ENCODE measurements at regions not wholly inside any gene's neighbourhood (a gene's known extent, or its start where the extent isn't known, plus 50 kb on each side); places are given as distances from the start of the nearest gene placed in this dataset.

GRCh38 chr2:17306219-17306618 lies 212.0 kb downstream of the RAD51AP2 start:
- no peak for DNase-seq (ENCODE audit: low read depth)

GRCh38 chr2:17303521-17303920 lies 214.7 kb downstream of the RAD51AP2 start:
- peak; percentile 42 for DNase-seq (ENCODE audit: low read depth)

- peak; percentile 69 for DNase-seq (ENCODE audit: low read depth)
Observed at GRCh38 chr2:17303054-17303453, 215.2 kb downstream of the RAD51AP2 start.

DNA sequence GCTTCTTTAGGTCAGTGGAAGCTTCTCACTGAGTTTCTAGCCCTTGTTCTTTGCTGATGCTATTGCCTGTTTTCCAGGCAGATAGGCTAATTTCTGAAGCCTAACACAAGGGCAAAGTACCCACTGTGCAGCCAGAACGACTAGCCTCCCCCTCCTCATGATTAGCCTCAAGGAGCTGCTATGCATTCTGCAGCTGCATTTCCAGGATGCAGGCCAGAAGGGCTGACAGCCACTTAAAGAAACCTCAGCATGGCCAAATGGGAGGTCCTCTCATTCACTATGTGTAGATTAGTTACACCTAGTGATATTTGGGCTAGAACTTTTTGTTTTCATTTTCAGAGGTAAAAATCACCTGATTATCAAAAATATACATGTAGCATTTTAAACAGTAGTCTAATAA lies 216.0 kb downstream of the RAD51AP2 start:
- DNase-seq (ENCODE audit: low read depth): no peak

DNA sequence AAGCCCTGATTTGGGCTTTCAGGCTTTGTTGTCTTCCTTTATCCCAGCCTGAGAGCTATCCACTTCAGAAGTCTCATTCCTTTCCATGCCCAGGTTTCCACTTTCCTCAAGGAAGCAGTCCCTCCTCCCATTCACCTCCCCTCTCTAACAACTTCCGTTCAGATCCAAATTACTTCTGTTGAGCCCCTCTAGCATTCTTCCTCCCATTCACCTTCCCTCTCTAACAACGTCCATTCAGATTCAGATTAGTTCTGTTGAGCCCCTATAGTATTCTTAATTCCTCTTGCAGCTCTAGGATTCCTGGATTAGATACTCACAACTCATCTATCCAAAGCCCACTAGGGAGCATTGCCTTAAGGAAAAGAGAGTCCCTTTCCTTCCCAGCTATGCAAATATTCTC lies 216.8 kb downstream of the RAD51AP2 start:
- DNase-seq (ENCODE audit: low read depth): no peak

DNA sequence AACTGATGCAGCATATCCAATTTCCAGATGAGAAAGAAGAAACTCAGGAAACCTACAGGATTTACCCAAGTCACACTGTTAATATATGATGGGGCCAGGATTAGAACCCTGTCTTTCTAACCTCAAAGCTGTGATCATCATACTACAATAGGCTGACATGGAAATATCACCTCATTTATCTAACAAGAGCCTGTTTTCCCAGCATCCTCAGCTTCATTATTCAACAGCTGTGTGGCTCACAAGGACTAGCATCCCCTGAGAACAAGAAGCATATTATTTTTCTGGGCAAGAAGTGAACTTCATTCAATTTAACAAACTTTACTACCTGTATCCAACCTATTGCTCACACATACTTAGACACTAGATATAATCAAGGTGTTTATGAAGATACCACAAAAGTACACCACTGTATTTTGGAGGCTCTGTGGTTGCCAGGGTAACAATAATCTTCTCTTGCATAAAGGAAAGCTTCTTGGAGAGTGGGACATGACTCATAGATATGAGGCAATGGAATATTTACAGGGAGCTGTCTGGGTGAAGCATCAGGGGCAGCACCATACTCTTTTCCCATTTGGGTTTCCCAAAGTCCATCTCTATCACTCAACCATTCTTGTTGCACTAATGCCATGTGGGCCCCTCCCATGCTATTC lies 218.2 kb downstream of the RAD51AP2 start:
- DNase-seq (ENCODE audit: low read depth): peak; percentile 37

GRCh38 chr2:17298453-17298852 lies 219.8 kb downstream of the RAD51AP2 start:
- no peak for DNase-seq (ENCODE audit: low read depth)

DNA sequence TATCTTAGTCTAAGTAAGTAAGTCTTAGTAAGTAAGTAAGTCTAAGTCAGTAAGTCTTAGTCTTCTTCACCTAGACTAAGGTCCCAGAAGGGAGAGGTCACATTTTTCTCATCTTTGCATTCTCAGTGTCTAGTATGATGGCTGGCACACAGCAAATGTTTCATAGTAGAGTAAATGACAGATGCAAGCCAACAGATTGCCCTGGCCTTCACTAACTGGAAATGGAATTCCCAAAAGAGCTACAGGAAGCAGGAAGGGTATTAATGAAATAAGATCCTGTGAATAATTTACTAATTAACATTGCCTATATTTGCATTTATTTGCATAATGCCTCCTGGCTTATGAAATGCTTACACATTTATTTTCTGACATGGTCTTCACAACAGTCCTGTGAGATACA lies 221.6 kb downstream of the RAD51AP2 start:
- DNase-seq (ENCODE audit: low read depth): no peak

DNA sequence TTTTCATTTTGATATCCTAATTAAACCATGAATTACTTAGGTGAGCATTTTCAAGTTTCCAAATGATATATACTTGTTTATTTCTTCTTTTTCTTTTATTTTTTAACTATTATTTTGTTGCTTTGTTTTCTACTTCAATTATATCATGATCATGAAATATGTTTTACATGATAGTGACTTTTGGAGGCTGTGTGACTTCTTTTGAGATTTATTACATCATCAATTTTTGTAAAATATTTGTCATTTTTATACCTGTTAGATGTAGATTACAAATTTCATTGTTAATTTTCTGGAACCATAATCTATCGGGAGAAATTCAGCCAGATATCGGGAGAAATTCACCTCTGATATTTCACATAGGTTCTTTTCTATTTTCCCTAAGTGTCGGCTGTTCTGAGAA lies 228.6 kb downstream of the RAD51AP2 start:
- no peak for DNase-seq (ENCODE audit: low read depth)

DNA sequence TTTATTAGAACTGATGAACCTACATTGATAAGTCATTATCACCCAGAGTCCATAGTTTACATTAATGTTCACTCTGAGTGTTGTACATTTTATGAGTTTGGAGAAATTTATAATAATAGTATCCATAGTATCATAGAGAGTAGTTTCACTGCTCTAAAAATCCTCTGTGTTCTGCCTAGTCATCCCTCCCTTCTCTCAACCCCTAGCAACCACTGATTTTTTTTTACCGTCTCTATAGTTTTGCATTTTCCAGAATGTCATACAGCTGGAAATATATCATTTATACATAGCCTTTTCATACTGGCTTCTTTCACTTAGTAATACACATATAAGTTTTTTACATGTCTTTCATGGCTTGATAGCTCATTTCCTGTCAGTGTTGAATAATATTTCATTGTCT lies 231.1 kb downstream of the RAD51AP2 start:
- DNase-seq (ENCODE audit: low read depth): no peak

- DNase-seq (ENCODE audit: low read depth): no peak
Observed at GRCh38 chr2:17282826-17283225, 235.4 kb downstream of the RAD51AP2 start.

GRCh38 chr2:17282245-17282644 lies 236.0 kb downstream of the RAD51AP2 start:
- no peak for DNase-seq (ENCODE audit: low read depth)

- DNase-seq (ENCODE audit: low read depth): no peak
Observed at GRCh38 chr2:17276220-17276619, 242.0 kb downstream of the RAD51AP2 start.

GRCh38 chr2:17272652-17273525 lies 245.4 kb downstream of the RAD51AP2 start:
- DNase-seq (ENCODE audit: low read depth): no peak

- no peak for DNase-seq (ENCODE audit: low read depth)
Observed at GRCh38 chr2:17272170-17272569, 246.1 kb downstream of the RAD51AP2 start.

DNA sequence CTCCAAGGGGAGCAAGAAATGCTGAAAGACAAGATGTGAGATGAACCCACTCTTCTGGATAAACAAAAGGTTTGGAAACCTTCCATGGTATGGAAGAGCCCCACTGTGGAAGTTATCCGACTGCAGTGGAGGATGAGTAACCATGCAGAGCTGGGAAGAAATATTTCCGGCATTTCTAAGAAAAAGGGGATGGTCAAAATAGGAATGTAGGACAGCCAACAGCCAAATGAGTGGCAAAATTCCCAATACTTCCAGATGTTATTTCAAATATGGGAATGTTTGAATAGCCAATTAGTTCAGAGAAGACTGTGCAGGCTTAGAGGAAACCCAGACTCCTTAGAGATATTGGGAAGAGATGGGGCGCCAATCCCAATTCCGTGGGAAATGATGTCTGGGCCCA lies 246.8 kb downstream of the RAD51AP2 start:
- no peak for DNase-seq (ENCODE audit: low read depth)

DNA sequence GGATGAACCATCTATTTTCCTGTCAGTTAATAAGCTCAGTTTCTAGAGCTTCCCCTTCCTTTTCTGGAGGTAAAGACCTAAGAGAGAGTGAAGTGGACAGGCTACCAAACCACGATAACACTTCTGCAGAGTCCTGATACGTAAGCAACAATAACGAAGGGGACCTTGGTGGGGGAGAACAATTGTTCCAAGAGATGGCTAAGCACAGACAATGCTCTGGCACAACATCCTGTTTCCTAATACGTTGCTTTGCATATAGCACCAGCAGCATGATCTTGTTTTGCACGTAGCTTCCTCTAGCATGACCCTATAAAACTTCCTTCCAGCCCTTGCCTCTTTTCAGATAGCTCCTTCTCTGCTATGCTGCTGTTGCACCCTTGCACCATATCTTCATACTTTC lies 247.3 kb downstream of the RAD51AP2 start:
- DNase-seq (ENCODE audit: low read depth): no peak

DNA sequence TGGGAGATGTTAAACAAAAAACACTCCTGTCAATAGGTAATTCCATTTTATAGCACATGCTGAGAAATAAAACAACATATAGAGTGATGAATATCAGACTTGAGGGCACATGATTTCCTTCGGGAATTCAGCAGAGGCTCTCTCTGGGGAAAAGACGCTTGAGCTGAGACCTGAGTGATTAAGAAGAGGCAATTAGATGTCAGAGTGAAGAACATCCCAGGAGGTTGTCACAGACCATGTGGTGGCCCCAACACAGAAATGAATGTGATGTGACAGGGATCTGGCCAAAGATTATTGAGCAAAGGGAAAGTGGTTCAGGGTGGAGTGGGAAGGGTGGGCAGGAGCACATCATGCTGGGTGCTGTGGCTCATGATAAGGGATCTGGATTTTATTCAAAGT lies 254.7 kb downstream of the RAD51AP2 start:
- no peak for DNase-seq (ENCODE audit: low read depth)

GRCh38 chr2:17262854-17263569 lies 255.2 kb downstream of the RAD51AP2 start:
- DNase-seq (ENCODE audit: low read depth): no peak

GRCh38 chr2:17259613-17260012 lies 258.6 kb downstream of the RAD51AP2 start:
- no peak for DNase-seq (ENCODE audit: low read depth)

DNA sequence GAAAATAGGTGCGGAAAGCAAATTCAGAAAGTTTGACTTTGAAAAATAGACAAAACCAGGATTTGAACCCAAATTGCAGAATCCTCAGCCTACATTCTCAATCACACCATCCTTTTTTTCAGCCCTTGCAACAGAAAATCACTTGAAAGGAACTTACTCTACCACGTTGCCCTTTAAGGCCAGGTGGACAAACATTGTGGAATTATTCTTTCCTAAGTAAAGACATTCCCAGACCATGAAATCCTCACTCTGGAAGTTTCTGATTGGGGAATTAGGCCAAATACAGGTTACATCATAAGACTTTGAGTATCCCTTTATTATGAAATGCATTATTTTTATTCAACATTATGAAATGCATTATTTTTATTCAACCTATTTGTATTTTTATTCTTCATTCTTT lies 259.4 kb downstream of the RAD51AP2 start:
- no peak for DNase-seq (ENCODE audit: low read depth)

DNA sequence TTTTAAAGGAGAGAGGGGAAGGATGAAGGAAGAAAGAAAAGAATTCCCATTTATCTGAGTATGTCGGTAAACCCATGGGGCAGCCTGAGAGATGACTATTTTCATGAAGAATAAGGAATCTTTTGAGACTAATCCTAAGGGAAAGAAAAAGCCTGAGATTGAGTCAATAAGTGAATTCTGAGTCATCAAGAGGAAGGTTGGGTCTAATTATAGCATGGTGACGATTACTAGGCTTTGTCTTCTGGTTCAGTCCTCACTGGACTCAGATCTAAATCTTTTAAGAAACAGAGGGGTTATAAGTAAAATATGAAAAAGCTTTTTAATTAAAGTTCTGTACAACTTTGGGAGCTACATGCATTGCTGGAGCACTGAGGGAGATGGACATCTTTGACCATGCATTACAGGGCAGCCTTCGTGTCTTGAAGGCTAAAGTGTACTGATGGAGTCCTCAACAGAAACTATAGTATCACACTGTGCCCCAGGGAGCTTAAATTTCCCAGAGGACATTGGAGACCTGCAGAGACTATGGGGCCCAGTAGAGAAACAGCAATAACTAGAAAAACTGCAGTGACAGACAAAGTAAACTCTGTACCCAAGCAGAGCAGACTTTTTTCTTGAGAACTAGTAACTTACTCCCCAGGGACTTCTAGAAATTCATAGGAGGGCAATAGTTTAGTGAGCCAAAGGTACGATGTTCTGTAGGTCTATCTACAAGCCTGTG lies 260.9 kb downstream of the RAD51AP2 start:
- peak; percentile 5 for DNase-seq (ENCODE audit: low read depth)
